Urothelium cell line (cell line): ENCODE measurements at regions not wholly inside any gene's neighbourhood (a gene's known extent, or its start where the extent isn't known, plus 50 kb on each side); places are given as distances from the start of the nearest gene placed in this dataset.

Source experiments
- DNase-seq: peaks from one replicate; pipeline ENCODE4 v3.0.0; 2011; ENCODE audit warnings: low spot score, mixed read lengths
- FAIRE-seq: peaks from 2 replicates; lab custom pipeline; 2011; peaks lifted over from hg19 to GRCh38; lab: Jason Lieb, UNC

DNA sequence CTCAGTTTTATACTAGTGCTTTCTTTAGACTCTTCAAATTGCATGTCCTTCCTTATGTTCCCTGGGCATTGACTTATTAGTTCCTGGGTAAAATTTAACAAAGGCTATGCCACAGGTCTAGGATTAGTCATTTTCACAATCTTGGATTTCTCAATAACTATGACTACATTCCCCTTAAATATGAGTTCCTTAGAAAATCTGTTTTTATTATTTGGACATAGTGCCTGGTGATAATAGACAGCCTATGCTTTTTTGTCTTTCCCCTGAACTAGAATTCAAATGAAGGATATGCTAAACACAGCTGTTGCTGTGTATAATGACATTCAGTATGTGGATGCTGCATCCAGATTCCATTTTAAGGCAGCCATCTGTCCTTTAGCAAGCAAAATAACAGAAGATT lies 1252.8 kb upstream of the GJE1 start:
- DNase-seq (no peak), FAIRE-seq (no peak)

DNA sequence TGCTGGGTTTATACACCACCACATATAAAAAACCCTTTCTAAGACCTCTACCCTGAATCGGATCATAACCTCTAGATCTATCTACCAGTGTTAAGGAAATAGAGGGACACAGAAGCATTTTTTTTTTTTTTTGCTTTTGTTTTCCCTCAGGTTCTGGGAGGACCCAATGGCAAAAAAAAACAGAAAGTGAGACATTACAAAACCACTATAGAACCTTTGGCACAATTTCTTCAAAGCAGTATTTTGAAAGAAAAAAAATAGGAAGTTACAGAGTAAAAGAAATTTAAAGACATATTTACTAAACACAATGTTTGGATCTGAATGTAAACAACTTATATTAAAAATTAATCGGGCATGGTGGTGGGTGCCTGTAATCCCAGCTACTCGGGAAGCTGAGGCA lies 1258.7 kb upstream of the GJE1 start:
- DNase-seq (no peak), FAIRE-seq (no peak)

DNA sequence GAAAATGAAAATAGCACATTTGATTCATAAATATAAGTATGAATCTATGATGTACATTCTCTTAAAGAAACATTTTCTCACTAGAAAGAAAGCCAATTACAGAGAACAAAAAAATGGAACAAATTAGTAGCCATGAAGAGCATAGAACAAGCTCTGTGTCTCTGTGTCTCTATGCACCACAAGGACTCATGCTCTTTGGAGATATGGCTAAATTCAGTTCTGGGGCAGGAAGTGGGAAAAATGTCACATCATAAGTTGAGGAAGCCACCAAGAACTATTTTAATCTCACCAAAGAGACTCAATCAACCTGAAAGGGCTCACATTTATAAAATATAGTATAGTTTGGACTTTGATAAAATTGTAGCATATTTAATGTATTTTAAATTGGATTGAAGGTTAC lies 1259.8 kb upstream of the GJE1 start:
- FAIRE-seq (no peak), DNase-seq (no peak)

DNA sequence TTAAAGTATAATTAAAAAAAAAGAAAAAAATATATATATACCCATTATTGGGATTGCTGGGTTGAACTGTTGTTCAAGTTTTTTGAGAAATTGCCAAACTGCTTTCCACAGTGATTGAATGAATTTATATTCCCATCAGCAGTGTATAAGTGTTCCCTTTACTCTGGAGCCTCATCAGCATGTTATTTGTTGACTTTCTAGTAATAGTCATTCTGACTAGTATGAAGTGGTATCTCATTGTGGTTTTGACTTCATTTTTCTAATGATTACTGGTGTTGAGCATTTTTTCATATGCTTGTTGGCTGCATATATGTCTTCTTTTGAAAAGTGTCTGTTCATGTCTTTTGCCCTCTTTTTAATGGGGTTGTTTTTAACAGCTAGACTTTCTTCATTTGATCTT lies 1260.8 kb upstream of the GJE1 start:
- DNase-seq (no peak), FAIRE-seq (no peak)

DNA sequence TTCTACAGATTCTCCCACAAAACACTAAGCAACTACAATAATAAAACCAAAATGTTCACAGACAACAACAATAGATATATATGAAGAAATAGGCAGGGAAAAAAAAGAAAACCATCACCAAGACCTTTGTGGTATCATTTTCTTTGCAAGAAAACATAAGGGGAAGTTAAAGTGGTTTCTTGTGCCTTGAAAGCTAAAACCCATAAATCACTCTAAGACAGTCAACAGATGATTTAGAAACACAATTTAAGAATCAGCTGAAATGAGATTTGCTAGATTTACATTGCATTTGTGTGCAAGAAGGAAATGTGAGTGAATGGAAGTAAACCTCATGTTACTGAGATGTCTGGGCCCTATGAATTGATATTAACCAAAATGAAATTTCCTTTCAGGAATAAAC lies 1265.4 kb upstream of the GJE1 start:
- no peak for FAIRE-seq
- DNase-seq, result no peak

DNA sequence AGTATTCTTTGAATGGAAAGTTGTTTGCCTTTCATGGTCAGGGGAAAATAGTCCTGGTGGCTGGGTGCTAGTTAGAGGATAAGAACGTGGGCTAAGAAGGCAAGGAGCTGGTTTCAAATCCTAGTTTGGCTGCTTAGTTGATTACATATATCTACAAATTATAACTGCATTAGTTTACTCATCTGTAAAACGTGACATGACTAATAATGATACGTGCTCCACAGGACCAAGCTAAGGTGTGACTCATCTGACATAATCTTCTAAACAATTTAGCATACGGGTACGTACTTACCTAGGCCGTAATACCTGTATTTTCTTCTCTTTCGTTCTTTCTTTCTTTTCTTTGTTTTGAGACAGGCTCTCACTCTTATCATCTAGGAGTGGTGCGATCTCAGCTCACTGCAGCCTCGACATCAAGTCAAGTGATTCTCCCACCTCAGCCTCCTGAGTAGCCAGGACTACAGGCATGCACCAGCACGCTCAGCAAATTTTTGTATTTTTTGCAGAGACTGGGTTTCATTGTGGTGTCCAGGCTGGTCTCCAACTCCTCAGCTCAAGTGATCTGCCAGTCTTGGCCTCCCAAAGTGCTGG lies 1274.2 kb upstream of the GJE1 start:
- no peak for FAIRE-seq
- peak; percentile 7 for DNase-seq

DNA sequence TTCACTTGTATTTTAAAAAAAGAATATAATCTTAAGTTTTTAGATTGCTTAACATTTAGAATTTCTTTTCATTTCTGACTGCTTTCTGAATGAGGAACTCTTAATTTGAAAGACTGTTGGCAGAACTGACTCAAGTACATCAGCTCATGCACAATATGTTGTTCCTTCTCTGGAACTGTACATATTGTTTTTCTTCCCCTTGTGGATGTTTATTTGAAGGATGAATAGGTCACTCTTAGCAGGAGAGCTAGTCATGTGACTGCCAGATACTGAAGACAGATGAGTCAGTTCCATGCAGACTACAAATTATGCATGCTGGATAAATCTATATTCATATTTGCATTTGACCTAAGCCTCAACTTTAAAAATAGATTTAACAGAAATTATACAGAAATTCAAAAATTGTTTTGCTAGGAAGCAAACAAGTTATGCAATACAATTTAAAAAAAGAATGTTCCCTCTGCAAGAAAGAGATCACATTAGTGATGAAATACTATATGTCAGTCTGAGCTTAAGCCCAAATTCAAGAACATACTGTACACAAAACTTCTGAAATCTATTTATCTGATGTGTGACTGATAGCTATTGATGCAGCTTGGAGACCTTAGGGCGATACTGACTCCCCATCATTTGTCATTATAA lies 1274.9 kb upstream of the GJE1 start:
- peak; percentile 40 for DNase-seq
- no peak for FAIRE-seq

DNA sequence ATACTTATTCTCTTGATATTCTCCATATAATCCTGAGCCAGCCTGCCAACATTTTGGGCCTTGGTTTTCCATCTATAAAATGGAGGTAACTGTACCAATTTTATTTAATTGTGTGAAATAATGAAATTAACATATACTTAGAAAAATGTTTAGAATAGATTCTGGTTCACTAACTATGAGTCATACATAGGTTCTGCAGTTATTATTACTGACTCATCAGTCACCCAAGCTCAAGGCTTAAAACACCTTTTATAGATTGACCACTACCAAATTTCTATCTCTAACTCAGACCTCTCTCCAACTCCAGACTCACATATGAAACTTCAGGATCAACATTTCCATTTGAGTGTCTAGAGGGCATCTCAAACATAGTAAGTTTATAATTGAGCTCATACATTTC lies 1277.2 kb upstream of the GJE1 start:
- DNase-seq (no peak), FAIRE-seq (no peak)

DNA sequence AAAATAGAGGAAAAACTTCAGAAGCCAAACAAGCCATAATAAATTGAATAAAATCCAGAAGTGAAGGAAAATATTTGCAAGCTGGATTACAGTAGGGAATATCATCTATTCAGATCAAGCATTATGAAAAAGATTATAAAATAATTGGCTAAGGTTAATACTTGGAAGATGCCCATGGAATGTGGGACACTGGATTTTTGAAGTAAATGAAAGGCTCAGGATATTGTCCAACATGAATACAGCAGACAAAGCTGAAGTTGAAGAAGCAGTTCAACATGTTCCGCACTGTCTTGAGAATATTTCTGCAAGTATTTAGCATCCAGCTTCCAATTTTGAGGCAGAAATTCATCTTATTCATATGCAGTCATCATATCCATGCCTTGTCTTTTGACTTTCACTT lies 1278.4 kb upstream of the GJE1 start:
- DNase-seq, result no peak
- FAIRE-seq, result no peak

DNA sequence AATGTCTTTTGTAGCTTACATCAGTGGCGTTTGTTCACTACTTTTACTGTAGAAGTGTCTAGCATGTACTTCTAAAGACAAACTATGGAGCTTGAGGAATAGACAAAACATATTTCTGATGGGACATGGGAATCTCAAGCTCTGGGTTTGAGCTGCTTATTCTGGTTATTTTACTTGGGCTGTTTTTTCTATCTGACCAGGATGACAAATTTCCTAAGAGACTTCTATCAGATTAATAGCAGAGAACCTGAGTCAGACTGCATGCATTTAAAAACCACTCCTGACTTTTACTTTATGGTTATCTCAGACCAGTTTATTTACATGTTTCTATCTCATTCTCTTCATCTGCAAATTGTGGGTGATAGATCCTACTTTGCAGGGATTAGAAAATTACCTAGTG lies 1282.3 kb upstream of the GJE1 start:
- DNase-seq (no peak), FAIRE-seq (no peak)

DNA sequence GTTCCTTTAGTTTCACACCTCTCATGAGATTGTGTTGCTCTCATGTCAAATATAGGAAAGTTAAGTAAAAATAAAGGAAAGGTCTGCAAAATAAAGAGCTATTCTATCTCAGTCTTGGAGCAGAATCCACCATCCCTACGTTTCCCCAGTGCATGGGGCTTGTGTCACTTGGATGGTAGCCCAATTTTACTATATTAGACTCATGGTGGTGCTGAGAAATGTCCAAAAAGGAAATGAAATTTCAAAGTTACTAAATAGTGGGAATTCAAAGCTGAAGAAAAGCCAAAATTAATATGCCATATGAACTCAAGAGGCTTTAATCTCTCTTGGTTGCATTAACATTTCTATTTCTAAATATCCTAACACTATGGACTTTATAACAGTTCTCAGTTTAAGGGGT lies 1283.3 kb upstream of the GJE1 start:
- DNase-seq (no peak), FAIRE-seq (no peak)

DNA sequence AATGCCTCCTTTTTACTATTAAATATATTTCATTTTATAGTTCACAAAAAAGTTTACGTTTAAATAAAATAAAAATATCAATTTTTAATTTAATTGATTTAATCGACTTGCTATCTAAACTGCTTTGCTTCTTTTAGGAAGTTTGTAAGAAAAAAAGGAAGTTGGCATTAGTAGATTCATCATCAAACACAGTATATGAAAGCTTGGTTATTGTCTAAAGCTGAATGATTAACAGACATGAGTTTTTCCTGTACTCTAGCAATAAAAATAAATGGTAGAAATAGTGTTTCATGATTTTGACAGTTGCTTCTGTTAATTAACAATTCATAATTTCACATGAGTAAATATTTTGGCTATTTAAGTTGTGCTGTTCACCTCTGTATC lies 1285.5 kb upstream of the GJE1 start:
- no peak for FAIRE-seq
- no peak for DNase-seq

DNA sequence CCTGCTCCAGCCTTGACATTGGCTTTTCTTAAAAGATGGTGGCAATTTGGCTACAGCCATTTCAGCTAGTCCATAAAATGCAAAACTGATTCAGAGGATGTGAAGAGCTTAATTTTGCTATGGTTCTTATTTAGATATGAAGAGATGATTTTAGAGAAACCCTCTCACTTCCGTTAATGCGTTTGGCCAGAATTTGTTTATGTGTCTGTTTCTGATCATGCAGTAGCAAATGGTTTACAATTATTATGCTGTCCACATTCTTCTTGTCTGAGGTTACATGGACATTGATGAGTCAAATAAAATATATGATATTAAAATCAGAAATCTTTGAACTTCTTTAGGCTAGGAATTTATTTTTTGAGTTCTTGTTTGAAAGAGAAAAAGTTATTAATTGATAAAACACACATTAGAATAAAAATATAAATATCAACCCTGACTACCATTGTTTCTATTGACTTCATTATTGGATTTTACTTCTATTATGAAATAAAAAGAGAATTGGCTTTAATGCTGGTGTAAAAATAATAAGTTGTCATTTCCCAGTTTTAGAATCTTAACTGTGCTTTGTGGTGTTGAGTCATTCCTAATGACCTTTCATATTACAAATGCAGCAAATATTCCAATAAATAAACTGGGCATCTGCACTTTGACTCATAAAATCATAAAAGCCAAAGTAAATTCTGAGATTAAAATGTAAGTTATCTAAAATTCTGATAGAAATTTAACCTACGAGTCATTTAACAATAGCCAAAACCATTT lies 1286.0 kb upstream of the GJE1 start:
- DNase-seq, result no peak
- no peak for FAIRE-seq

DNA sequence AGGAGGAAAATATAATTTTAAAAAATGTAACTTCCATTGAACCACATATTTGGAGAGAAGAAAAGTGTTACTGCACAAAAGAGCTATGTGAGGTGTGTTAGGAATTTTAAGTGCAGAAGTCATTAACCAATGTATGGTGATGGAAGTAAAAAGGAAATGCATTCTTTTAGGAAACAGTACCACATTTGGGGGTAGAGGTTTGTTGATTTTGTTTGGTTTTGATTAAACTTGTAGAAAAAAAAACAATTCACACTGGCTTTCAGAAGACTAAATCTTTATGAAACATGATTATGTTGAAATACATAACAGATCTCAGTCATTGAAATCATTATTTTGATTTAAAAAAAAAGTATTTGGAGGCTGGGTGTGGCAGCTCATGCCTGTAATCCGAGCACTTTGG lies 1287.0 kb upstream of the GJE1 start:
- no peak for FAIRE-seq
- no peak for DNase-seq

DNA sequence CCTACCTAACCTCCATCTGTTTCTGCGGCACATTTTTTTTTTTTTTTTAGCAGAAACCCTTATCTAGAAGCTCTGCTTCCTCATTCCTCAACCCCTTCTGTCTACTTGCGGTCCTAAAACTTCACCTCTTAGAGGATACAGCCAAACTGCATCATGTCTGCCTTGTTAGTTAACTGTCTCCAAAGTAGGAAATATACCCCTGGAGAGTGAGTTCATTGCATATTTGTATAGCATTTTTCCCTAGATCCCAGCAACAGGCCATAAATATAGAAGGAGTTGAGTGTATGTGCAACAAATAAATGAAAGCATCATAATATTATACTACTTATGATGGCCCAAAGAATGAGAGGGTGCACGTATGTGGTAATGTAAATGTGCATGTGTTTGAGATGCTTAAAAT lies 1288.6 kb upstream of the GJE1 start:
- DNase-seq (no peak), FAIRE-seq (no peak)

DNA sequence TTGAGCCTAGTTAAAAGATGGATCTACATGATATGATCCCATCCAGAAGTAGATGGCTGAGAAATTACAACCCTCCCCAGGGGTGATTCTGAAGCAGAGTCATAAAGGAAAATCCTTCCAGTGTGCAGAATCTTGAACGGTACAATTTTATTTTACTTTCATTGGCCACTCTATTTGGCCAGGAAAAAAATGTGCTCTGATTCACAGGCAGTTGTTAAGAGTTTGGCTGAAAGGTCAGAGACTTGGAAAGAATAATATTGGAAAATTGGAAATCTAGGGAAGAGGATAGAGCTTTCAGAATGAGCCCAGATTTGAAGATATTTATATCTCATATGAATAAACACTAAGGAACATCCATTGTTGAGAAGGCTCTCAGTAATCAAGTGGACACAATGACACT lies 1299.3 kb upstream of the GJE1 start:
- DNase-seq (no peak), FAIRE-seq (no peak)

DNA sequence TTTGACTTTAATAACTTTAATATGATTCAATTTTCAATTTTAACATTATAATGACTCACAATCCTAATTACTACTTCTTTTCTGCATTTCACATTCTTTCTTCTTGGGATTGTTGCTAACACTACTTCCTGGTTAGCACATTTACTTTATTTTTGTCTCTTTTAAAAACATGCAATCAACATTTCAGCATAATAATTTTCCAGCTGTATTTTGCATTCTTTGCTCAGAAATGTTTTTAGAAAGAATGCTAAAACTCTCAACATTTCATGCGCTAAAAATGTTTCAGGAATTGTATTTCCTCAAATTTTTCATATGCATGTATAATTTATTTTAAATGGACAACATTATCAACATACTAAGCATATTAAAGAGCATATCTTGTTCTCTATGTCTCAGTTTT lies 1302.1 kb upstream of the GJE1 start:
- no peak for FAIRE-seq
- no peak for DNase-seq

DNA sequence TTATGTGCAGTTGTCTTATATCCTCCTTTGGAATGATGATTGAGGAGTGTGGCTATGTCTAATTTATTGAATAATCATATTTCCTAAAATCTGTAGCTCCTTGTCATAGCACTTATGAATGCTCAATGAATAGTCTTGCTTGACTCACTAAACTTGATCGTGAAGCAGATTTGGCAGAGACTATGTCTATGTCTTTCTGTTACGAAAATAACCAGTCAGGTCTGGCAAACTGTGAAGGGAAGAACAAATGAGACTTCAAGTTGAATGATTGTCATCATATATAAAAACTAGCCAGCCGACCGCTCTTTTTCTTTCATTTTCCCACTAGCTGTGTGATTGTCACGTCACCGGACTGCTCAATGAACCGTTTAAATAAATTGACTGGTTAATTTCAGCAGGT lies 1303.9 kb upstream of the GJE1 start:
- no peak for FAIRE-seq
- no peak for DNase-seq

DNA sequence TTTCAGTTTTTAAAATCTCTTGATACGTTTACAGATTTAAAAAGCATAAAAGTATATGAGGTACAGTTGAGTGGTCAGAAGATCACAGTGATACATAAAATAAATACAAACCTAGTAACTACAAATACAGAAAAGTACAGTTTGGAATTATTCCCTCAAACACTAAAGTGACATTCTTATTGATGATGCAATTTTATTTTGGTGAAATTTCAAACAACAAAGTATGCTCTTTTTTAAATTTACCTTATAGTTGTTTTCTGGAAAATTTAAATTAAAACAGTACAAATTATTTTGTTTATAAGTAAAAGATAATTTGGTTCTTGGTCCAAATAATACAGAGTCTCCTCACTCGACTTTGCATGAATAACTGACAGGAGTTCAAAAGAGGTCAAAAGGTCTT lies 1305.1 kb upstream of the GJE1 start:
- no peak for DNase-seq
- no peak for FAIRE-seq

DNA sequence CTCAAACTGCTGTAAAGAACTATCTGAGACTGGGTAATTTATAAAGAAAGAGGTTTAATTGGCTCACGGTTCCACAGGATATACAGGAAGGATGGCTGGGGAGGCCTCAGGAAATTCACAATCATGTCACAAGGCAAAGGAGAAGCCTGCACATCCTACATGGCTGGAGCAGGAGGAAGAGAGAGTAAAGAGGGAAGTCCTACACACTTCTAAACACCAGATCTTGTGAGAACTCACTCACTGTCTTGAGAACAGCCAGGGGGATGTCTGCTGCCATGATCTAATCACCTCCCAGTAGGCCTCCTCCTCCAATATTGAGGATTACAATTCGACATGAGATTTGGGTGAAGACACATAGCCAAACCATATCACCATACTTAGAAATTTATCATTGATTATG lies 1307.0 kb upstream of the GJE1 start:
- FAIRE-seq, result no peak
- no peak for DNase-seq

DNA sequence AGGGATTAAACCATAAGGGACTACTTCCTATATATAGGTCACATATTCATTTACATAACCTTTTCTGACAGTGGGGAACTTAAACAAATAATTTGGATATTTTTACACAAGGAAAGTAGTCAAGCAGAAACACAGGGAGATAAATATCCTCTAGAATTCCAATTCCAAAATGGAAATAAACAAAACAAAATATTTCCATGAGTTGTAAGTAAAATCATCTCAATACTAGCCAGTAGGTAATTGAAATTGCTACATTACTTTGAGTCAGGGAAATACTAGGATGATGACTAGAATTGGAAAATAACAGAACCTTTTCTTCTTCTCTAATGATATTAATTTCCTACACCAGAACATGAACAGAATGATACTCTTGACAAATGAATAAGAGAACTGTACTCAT lies 1308.1 kb upstream of the GJE1 start:
- DNase-seq, result no peak
- FAIRE-seq, result no peak

DNA sequence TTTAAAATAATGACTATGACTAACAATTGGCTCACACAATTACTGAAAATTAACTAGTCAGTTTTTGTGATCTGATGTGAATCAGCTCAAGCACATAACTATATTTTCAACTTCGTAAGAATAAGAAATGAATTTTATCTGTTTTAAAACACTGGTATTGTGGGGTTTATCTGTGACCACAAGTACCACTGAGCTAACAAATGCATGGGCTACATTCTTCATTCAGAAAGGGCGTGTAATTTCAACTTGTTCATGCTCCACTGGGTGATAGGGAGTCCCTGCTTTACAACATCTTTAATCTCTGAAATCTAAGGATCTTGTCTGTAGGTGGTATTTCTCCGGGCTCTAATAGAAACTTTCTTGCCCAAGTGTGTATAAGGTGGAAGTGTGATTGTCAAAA lies 1311.5 kb upstream of the GJE1 start:
- FAIRE-seq (no peak), DNase-seq (no peak)

DNA sequence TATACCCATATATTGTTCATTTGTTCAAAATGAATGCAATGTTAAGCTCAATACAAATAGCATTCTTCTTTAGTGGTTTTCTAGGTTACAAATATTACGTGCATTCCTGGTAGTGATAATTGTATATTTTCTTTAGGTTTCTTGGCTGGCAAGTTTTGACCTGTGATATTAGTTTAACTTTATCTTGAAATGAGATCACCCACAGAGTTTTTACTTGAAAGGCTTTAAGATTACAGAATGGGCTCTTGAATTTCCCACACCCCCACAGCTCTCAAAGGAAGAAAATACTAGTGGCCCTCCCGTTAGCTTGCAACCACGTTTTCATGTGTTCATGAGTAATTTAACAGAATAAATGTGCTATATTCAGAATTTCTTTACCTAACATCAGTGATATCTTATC lies 1315.5 kb upstream of the GJE1 start:
- no peak for DNase-seq
- no peak for FAIRE-seq
